Loucy (cell line): ENCODE measurements at regions not wholly inside any gene's neighbourhood (a gene's known extent, or its start where the extent isn't known, plus 50 kb on each side); places are given as distances from the start of the nearest gene placed in this dataset.

Experiments
- H2AFZ ChIP-seq: fragments of 200-600 bp; sonication (generic); 2 replicates; pipeline ENCODE4 v1.6.0; 2016; ENCODE audit warnings: antibody characterized with exemption, mild to moderate bottlenecking, low read length, moderate library complexity
- H3F3A ChIP-seq: fragments of 200-600 bp; 2 replicates; pipeline ENCODE4 v1.6.0; 2016; ENCODE audit warnings: antibody characterized with exemption, low read depth, mild to moderate bottlenecking
- H3K27me3 ChIP-seq: fragments of 200-600 bp; sonication (generic); 2 replicates; pipeline ENCODE4 v1.6.1; 2014; ENCODE audit warnings: low read length, mild to moderate bottlenecking; ENCODE audit not compliant: insufficient read depth, poor library complexity, severe bottlenecking
- H3K36me3 ChIP-seq: fragments of 200-600 bp; sonication (generic); 2 replicates; pipeline ENCODE4 v1.6.1; 2016; ENCODE audit warnings: low read length; ENCODE audit not compliant: insufficient read depth
- H3K4me1 ChIP-seq: fragments of 200-600 bp; sonication (generic); 2 replicates; pipeline ENCODE4 v1.5.1; 2014; ENCODE audit warnings: low read length, mild to moderate bottlenecking; ENCODE audit not compliant: insufficient read depth, poor library complexity, severe bottlenecking
- H3K4me2 ChIP-seq: fragments of 200-600 bp; sonication (generic); 2 replicates; pipeline ENCODE4 v1.6.0; 2014; ENCODE audit warnings: antibody characterized with exemption, low read length, low read depth, mild to moderate bottlenecking; ENCODE audit not compliant: poor library complexity, severe bottlenecking
- H3K4me3 ChIP-seq: fragments of 200-600 bp; sonication (generic); 2 replicates; pipeline ENCODE4 v1.5.1; 2014; ENCODE audit warnings: low read length, mild to moderate bottlenecking, mixed read lengths; ENCODE audit not compliant: poor library complexity, severe bottlenecking
- H3K79me2 ChIP-seq: fragments of 200-600 bp; sonication (generic); 2 replicates; pipeline ENCODE4 v1.6.1; 2014; ENCODE audit warnings: low read length; ENCODE audit not compliant: insufficient read depth
- H3K9ac ChIP-seq: fragments of 200-600 bp; sonication (generic); 2 replicates; pipeline ENCODE4 v1.6.0; 2014; ENCODE audit warnings: mild to moderate bottlenecking, low read depth, low read length, moderate library complexity; ENCODE audit not compliant: poor library complexity, severe bottlenecking
- H3K9me2 ChIP-seq: fragments of 200-600 bp; sonication (generic); replicated peaks from 2 replicates; pipeline ENCODE4 v1.6.1; 2016; ENCODE audit warnings: low read depth, low read length, mixed read lengths
- H3K9me3 ChIP-seq: fragments of 200-600 bp; sonication (generic); 2 replicates; pipeline ENCODE4 v1.6.1; 2014; ENCODE audit warnings: mild to moderate bottlenecking, antibody characterized with exemption, low read length, low read depth; ENCODE audit not compliant: insufficient read depth
- H4K20me1 ChIP-seq: fragments of 200-600 bp; sonication (generic); 2 replicates; pipeline ENCODE4 v1.6.0; 2014; ENCODE audit warnings: antibody characterized with exemption, low read length, mild to moderate bottlenecking; ENCODE audit not compliant: insufficient read depth, poor library complexity, severe bottlenecking
- EZH2phosphoT487 ChIP-seq: fragments of 200-600 bp; IDR thresholded peaks from 2 replicates; pipeline ENCODE4 v1.6.1; 2018; ENCODE audit warnings: antibody characterized with exemption, mild to moderate bottlenecking, moderate library complexity, borderline replicate concordance
- TF ChIP-seq, protein P1 (sequence below): fragments of 200-600 bp; sonication (generic); conservative IDR thresholded peaks from 2 replicates; pipeline ENCODE4 v1.5.1; 2014; ENCODE audit warnings: mild to moderate bottlenecking, antibody characterized with exemption, low read length

DNA sequence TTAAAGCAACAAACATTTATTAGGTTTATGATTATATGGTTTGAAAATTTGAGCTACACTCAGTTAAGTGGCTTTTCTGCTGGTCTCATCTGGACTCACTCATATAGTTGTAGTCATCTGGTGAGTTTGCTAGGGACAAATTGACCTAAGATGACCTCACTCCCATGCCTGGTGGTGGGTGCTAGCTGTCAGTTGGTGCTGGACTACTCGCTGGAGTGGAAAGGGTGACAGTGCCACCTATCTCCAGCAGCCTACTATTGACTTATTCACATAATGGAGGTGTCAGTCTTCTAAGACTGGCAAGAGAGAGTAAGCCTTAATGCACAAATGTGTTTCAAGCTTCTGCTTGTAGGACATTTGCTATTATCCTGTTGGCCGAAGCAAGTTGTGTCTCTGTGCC lies 88.2 kb downstream of the TASL start:
- H3K4me3 ChIP-seq = no peak overlapping the region
- TF ChIP-seq EZH2phosphoT487 = no peak
- TF ChIP-seq, protein P1, sequence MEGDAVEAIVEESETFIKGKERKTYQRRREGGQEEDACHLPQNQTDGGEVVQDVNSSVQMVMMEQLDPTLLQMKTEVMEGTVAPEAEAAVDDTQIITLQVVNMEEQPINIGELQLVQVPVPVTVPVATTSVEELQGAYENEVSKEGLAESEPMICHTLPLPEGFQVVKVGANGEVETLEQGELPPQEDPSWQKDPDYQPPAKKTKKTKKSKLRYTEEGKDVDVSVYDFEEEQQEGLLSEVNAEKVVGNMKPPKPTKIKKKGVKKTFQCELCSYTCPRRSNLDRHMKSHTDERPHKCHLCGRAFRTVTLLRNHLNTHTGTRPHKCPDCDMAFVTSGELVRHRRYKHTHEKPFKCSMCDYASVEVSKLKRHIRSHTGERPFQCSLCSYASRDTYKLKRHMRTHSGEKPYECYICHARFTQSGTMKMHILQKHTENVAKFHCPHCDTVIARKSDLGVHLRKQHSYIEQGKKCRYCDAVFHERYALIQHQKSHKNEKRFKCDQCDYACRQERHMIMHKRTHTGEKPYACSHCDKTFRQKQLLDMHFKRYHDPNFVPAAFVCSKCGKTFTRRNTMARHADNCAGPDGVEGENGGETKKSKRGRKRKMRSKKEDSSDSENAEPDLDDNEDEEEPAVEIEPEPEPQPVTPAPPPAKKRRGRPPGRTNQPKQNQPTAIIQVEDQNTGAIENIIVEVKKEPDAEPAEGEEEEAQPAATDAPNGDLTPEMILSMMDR = peak; percentile 56

DNA sequence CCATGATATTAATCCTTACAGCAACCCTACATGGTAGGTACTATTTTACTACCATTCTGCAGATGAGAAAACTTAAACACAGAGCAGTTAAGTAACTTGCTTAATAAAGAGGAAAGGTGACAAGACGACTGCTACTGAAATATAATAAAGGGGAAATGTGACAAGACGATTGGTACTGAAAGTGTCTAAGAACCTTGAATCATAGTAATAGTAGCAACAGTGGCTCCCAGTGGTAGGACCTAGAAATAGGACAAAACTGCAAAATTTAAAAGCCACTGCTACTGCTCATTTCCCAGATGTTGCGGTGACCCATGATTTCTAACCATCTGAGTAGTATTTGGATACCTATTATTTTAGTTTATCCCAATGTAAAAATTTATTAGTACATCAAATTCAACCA lies 89.5 kb downstream of the TASL start:
- no peaks in the 10 kb centered on the region for H3K9me3 ChIP-seq
- H3K4me2 ChIP-seq = no peak overlapping the region
- no peak overlapping the region for H2AFZ ChIP-seq
- H3K4me3 ChIP-seq = no peak overlapping the region
- H3K9me2 ChIP-seq = no peaks in the 10 kb centered on the region
- H4K20me1 ChIP-seq = no peaks in the 10 kb centered on the region
- H3F3A ChIP-seq = no peaks in the 10 kb centered on the region
- no peaks in the 10 kb centered on the region for H3K36me3 ChIP-seq
- H3K79me2 ChIP-seq = no peaks in the 10 kb centered on the region
- no peaks in the 10 kb centered on the region for H3K27me3 ChIP-seq
- TF ChIP-seq EZH2phosphoT487 = no peak
- TF ChIP-seq, protein P1 = peak; percentile 46
- no peak overlapping the region for H3K9ac ChIP-seq
- H3K4me1 ChIP-seq = no peaks in the 10 kb centered on the region

More for the DNA sequence above, 88.2 kb downstream of the TASL start:
- no peaks in the 10 kb centered on the region for H3K79me2 ChIP-seq
- H3K27me3 ChIP-seq = no peaks in the 10 kb centered on the region
- H3K9me3 ChIP-seq = no peaks in the 10 kb centered on the region
- no peaks in the 10 kb centered on the region for H3K9me2 ChIP-seq
- no peak overlapping the region for H3K9ac ChIP-seq
- H4K20me1 ChIP-seq = no peaks in the 10 kb centered on the region
- no peaks in the 10 kb centered on the region for H3F3A ChIP-seq
- H3K36me3 ChIP-seq = no peaks in the 10 kb centered on the region
- no peak overlapping the region for H2AFZ ChIP-seq
- H3K4me1 ChIP-seq = no peaks in the 10 kb centered on the region
- no peak overlapping the region for H3K4me2 ChIP-seq

DNA sequence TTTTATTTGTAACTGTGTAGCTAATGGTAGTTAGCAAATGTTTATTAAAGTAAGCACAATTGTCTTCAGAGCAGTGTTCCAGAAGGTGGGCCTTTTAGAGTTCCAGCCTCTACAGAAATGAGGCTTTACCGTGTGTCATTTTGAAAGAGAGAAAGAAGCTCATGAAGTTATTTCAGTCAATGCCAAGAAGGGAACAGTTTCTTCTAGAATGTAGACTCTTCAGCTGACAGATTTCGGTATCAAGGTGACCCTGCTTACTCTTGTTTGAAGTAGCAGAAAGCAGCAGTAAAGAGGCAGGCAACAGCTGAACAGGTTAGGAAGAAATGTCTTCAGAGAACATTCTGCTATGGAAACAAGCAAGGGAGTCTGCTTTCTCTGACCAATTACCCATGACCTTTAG lies 93.6 kb downstream of the TASL start:
- Histone ChIP-seq H3F3A (no peaks in the 10 kb centered on the region), H3K4me3 (no peak overlapping the region), H3K79me2 (no peaks in the 10 kb centered on the region), H3K36me3 (no peaks in the 10 kb centered on the region), H3K27me3 (no peaks in the 10 kb centered on the region), H3K9me3 (no peaks in the 10 kb centered on the region), H2AFZ (peak overlapping the region; percentile 55; the same call in 1 of the 2 replicates), H3K9ac (no peak overlapping the region), H3K4me2 (no peak overlapping the region), H4K20me1 (no peaks in the 10 kb centered on the region), H3K9me2 (no peaks in the 10 kb centered on the region), H3K4me1 (no peaks in the 10 kb centered on the region)
- TF ChIP-seq, protein P1 = no peak
- TF ChIP-seq EZH2phosphoT487 = no peak
